AG10803 (cell line): ENCODE measurements at regions not wholly inside any gene's neighbourhood (a gene's known extent, or its start where the extent isn't known, plus 50 kb on each side); places are given as distances from the start of the nearest gene placed in this dataset.

Experiments used
- DNase-seq: peaks from one replicate; pipeline ENCODE4 v3.0.0; 2010; ENCODE audit warnings: low read depth
- H3K4me3 ChIP-seq: 2 replicates; pipeline ENCODE4 v1.5.1; 2011; ENCODE audit warnings: mild to moderate bottlenecking, low read length, control low read depth
- CTCF ChIP-seq: conservative IDR thresholded peaks from 2 replicates; pipeline ENCODE4 v1.5.1; 2011; ENCODE audit warnings: mild to moderate bottlenecking, low read length, control low read depth, inconsistent platforms

GRCh38 chrX:34227804-34228203 lies 95.7 kb upstream of the FAM47A start:
- TF ChIP-seq CTCF, result no peak
- H3K4me3 ChIP-seq, result no peak overlapping the region
- DNase-seq, result no peak

- no peak for DNase-seq
- no peak for TF ChIP-seq CTCF
- H3K4me3 ChIP-seq, result no peak overlapping the region
Measured at GRCh38 chrX:34223574-34223973, 91.5 kb upstream of the FAM47A start.

- no peak for DNase-seq
- no peak for TF ChIP-seq CTCF
- no peak overlapping the region for H3K4me3 ChIP-seq
Measured at GRCh38 chrX:34218063-34218462, 85.9 kb upstream of the FAM47A start.

GRCh38 chrX:34197946-34198345 lies 65.8 kb upstream of the FAM47A start:
- TF ChIP-seq CTCF, result no peak
- DNase-seq, result no peak
- no peak overlapping the region for H3K4me3 ChIP-seq
